SK-N-MC (cell line): ENCODE measurements at regions not wholly inside any gene's neighbourhood (a gene's known extent, or its start where the extent isn't known, plus 50 kb on each side); places are given as distances from the start of the nearest gene placed in this dataset.

Source experiments
- EZH2 ChIP-seq: fragments of 200-600 bp; sonication (generic); IDR thresholded peaks from one replicate; pipeline ENCODE4 v1.6.1; 2017; ENCODE audit warnings: antibody characterized with exemption
- FOXP2 ChIP-seq: optimal IDR thresholded peaks from 2 replicates; pipeline ENCODE3; 2011; ENCODE audit warnings: mild to moderate bottlenecking, moderate library complexity; ENCODE audit not compliant: insufficient read depth; ENCODE audit errors: extremely low read length, control extremely low read depth
- POLR2AphosphoS5 ChIP-seq: IDR thresholded peaks from 2 replicates; pipeline ENCODE4 v1.6.1; 2012; ENCODE audit warnings: mild to moderate bottlenecking, low read depth, low read length, borderline replicate concordance

DNA sequence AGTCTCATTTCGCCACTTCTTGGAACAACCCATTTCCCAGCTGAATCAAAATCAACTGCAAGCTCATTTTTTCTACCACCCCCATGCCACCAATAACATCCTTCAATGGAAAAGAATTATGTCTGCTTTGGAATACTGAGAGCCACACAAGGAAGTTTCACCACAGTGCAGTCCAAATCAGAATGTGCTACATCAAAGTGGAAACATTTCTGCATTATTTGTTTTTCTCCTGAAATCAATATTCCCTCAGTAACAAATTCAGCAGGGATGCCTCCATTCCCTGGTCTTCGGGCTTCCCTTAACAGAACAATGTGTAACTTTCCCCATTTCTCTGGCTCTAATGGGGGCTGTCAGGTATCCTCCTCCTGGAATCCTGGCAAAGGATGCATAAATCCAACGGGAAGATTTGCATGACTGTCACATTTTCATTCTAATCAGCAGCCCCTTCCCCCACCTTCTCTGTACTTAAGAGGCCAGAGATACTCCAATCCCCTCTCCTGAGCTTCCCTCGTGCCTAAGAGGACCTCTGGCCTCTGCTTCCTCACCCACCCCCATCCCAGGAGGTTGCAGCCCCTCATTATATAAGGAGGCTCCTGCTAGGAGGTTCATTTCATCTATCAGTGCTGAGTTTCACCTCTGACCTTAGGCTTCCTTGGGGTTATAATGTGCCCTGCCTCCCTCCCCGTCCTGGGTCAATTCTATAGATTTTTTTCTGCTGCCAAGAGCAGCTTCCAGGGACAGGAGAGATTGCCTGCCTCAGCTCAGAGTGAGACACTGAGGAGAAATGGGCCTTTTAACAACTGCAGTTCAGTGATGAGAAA is 201.1 kb downstream of the OMA1 start:
- TF ChIP-seq POLR2AphosphoS5, result no peak
- no peak for TF ChIP-seq EZH2
- TF ChIP-seq FOXP2, result no peak
